ENCODE measurements at regions not wholly inside any gene's neighbourhood (a gene's known extent, or its start where the extent isn't known, plus 50 kb on each side); places are given as distances from the start of the nearest gene placed in this dataset.
A peak's percentile ranks its signal among the peaks of the same experiment; 100 is the strongest.

- no peak overlapping the region for H3K4me2 ChIP-seq (ENCODE audit: control insufficient read depth, insufficient read depth)
- peaks cover 0 to 2% of the 10 kb centered on the region in 2 experiments; a peak in 1 of 4 replicates for H3K27me3 ChIP-seq (replicated peaks in 1 of 2; ENCODE audit: control insufficient read depth in 2 of 2, insufficient read depth in 2 of 2, low read length in 1 of 2)
- ATAC-seq (no peak), FAIRE-seq (no peak), DNase-seq (ENCODE audit: low read depth, low spot score) (no peak)
- ChIA-PET RAD21 (ENCODE audit: unreplicated experiment) (interaction anchor here (0.6 kb wide), 1 partner anchor 29 kb away, joined by 3 read pairs; no protein-coding TSS in a partner anchor), CTCF (no interaction called here), SMC1A (ENCODE audit: uncharacterized antibody, unreplicated experiment) (no interaction called here), POLR2A (no interaction called here)
- H3K9ac ChIP-seq (ENCODE audit: control insufficient read depth, insufficient read depth, low read length), result no peak overlapping the region
- in situ Hi-C loops (cut with MboI), result no loop called here
- no peaks in the 10 kb centered on the region for H3K79me2 ChIP-seq (ENCODE audit: control insufficient read depth, insufficient read depth, low read length)
- no TSS peak for BruUV-seq (replicated peaks)
- no peaks in the 10 kb centered on the region for H3K4me1 ChIP-seq (ENCODE audit: control insufficient read depth, insufficient read depth, low read length)
- H3K4me3 ChIP-seq, result no peak overlapping the region
- H4K20me1 ChIP-seq (ENCODE audit: control insufficient read depth, insufficient read depth), result no peaks in the 10 kb centered on the region
- no peak overlapping the region for H2AFZ ChIP-seq (ENCODE audit: control insufficient read depth, low read depth, low read length)
- intact Hi-C loops (cut with micrococcal nuclease; ENCODE audit: unreplicated experiment), result no loop called here
- 3% methylated on average over 7 of the region's 7 CpGs for WGBS (ENCODE audit: insufficient coverage, insufficient replicate concordance, low lambda C conversion rate, missing lambda C conversion rate)
- H3K27ac ChIP-seq (ENCODE audit: control insufficient read depth, insufficient read depth), result no peak overlapping the region
- no peaks in the 10 kb centered on the region for H3K36me3 ChIP-seq (ENCODE audit: control insufficient read depth in 2 of 2, insufficient read depth in 2 of 2, low read length in 1 of 2)
- no peaks in the 10 kb centered on the region for H3K9me3 ChIP-seq (replicated peaks; ENCODE audit: control insufficient read depth, insufficient read depth, low read length)
- TF ChIP-seq RAD21 (IDR thresholded peaks at IDR 0.05; ENCODE audit: insufficient read depth, low read depth, low read length) (0 out of 2 replicates have a peak, but pooled peaks have one; percentile 21), ZZZ3 (IDR thresholded peaks at IDR 0.05; ENCODE audit: control insufficient read depth, insufficient read length, low read depth) (no peak), PML (IDR thresholded peaks at IDR 0.05; ENCODE audit: low read length) (no peak), TCF7 (IDR thresholded peaks at IDR 0.05; ENCODE audit: borderline replicate concordance) (no peak), PAX8 (IDR thresholded peaks at IDR 0.05) (no peak), CTCF (IDR thresholded peaks at IDR 0.05 in 2 of 3, conservative IDR thresholded peaks at IDR 0.05 in 1 of 3; ENCODE audit: control insufficient read depth in 2 of 3, extremely low read depth in 1 of 3, insufficient read depth in 1 of 3, low read depth in 3 of 3, low read length in 3 of 3) (peak in 1 of 3 experiments; percentile 20; a peak in 2 of 6 replicates)
Observed at GRCh38 chr17:6279659-6280058, 155.3 kb downstream of the AIPL1 start.

- RAD21 ChIA-PET (ENCODE audit: unreplicated experiment), result no interaction called here
- Histone ChIP-seq H3K9me3 (replicated peaks; ENCODE audit: control insufficient read depth, insufficient read depth, low read length) (no peaks in the 10 kb centered on the region), H3K4me3 (no peak overlapping the region), H3K79me2 (ENCODE audit: control insufficient read depth, insufficient read depth, low read length) (no peaks in the 10 kb centered on the region), H3K36me3 (ENCODE audit: control insufficient read depth in 2 of 2, insufficient read depth in 2 of 2, low read length in 1 of 2) (no peaks in the 10 kb centered on the region), H3K9ac (ENCODE audit: control insufficient read depth, insufficient read depth, low read length) (no peak overlapping the region), H3K27me3 (replicated peaks in 1 of 2; ENCODE audit: control insufficient read depth in 2 of 2, insufficient read depth in 2 of 2, low read length in 1 of 2) (peaks cover 0 to 2% of the 10 kb centered on the region in 2 experiments; a peak in 1 of 4 replicates), H2AFZ (ENCODE audit: control insufficient read depth, low read depth, low read length) (no peak overlapping the region), H3K4me1 (ENCODE audit: control insufficient read depth, insufficient read depth, low read length) (no peaks in the 10 kb centered on the region), H4K20me1 (ENCODE audit: control insufficient read depth, insufficient read depth) (no peaks in the 10 kb centered on the region), H3K4me2 (ENCODE audit: control insufficient read depth, insufficient read depth) (no peak overlapping the region), H3K27ac (ENCODE audit: control insufficient read depth, insufficient read depth) (no peak overlapping the region)
- in situ Hi-C loops (cut with MboI) (no loop called here), intact Hi-C loops (cut with micrococcal nuclease; ENCODE audit: unreplicated experiment) (no loop called here)
- CTCF ChIA-PET, result no interaction called here
- FAIRE-seq (no peak), DNase-seq (ENCODE audit: low read depth, low spot score) (no peak), ATAC-seq (no peak)
- 0% methylated on average over 4 of the region's 4 CpGs for WGBS (ENCODE audit: insufficient coverage, insufficient replicate concordance, low lambda C conversion rate, missing lambda C conversion rate)
- no TSS peak for BruUV-seq (replicated peaks)
- POLR2A ChIA-PET, result no interaction called here
- SMC1A ChIA-PET (ENCODE audit: uncharacterized antibody, unreplicated experiment), result no interaction called here
- TF ChIP-seq EZH2 (IDR thresholded peaks at IDR 0.05; ENCODE audit: borderline replicate concordance, control insufficient read depth, low read depth, low read length) (no peak), TAF1 (IDR thresholded peaks at IDR 0.05; ENCODE audit: borderline replicate concordance, low read depth, low read length) (no peak), CHD4 (IDR thresholded peaks at IDR 0.05) (no peak), DPF2 (IDR thresholded peaks at IDR 0.05) (no peak), ZNF24 (IDR thresholded peaks at IDR 0.05) (no peak), NR2F1 (conservative IDR thresholded peaks at IDR 0.05) (no peak), NR2C1 (IDR thresholded peaks at IDR 0.05) (no peak), NFXL1 (IDR thresholded peaks at IDR 0.05; ENCODE audit: borderline replicate concordance) (no peak), POLR2AphosphoS2 (IDR thresholded peaks at IDR 0.05; ENCODE audit: low read depth, low read length) (no peak), RCOR1 (conservative IDR thresholded peaks at IDR 0.05; ENCODE audit: low read depth, low read length) (no peak), MXI1 (IDR thresholded peaks at IDR 0.05; ENCODE audit: low read depth, low read length) (no peak), RFX5 (IDR thresholded peaks at IDR 0.05; ENCODE audit: low read depth, low read length) (no peak), RELA (IDR thresholded peaks at IDR 0.05; ENCODE audit: borderline replicate concordance, partially characterized antibody) (no peak)
Observed at GRCh38 chr17:6278376-6278775, 156.5 kb downstream of the AIPL1 start.
